RWPE1 (cell line): ENCODE measurements at regions not wholly inside any gene's neighbourhood (a gene's known extent, or its start where the extent isn't known, plus 50 kb on each side); places are given as distances from the start of the nearest gene placed in this dataset.
A peak's percentile ranks its signal among the peaks of the same experiment; 100 is the strongest.

Source experiments
- CTCF ChIA-PET: fragments of 350-600 bp; sonication (Branson Sonifier 250); formaldehyde crosslinking; extraction: SDS; loops from one replicate; lab custom pipeline; 2021; lab: Yijun Ruan, JAX
- POLR2A ChIA-PET: fragments of 400-600 bp; formaldehyde crosslinking; extraction: SDS; loops from one replicate; lab custom pipeline; 2020; ENCODE audit warnings: antibody characterized with exemption; ENCODE audit not compliant: low non-redundant PET; lab: Yijun Ruan, JAX
- DNase-seq: peaks from one replicate; pipeline ENCODE4 v3.0.0; 2012; ENCODE audit warnings: low spot score
- H3K27ac ChIP-seq: fragments of 450-650 bp; 2 replicates; pipeline ENCODE4 v1.5.1; 2017
- TF ChIP-seq, protein P1 (sequence below): fragments of 450-650 bp; conservative IDR thresholded peaks from 2 replicates; pipeline ENCODE4 v1.5.1; 2017; ENCODE audit warnings: low read depth, mild to moderate bottlenecking

DNA sequence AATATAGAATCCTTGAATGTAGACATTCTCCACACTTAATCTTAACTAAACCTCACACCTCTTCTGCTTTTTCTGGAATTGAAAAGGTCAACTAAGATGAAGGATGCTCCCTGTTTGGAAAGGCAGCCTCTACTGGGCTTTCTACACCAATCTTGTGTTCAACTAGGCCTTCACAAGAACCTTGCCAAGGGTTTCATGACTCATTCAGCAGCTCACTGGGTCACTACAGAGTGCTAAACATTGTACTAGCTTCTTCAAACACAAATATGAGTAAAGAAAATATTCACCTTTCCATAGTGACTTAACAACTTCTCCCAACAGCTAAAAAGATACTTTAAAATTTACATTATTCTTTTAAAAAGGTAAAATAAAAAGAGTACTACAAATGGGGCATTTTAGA lies 135.3 kb upstream of the PRMT6 start:
- POLR2A ChIA-PET: no interaction called here
- no peak overlapping the region for H3K27ac ChIP-seq
- CTCF ChIA-PET: interaction anchor here (0.6 kb wide), 1 partner anchor 66 kb away, joined by 3 read pairs; no protein-coding TSS in a partner anchor
- no peak for DNase-seq
- TF ChIP-seq, protein P1, sequence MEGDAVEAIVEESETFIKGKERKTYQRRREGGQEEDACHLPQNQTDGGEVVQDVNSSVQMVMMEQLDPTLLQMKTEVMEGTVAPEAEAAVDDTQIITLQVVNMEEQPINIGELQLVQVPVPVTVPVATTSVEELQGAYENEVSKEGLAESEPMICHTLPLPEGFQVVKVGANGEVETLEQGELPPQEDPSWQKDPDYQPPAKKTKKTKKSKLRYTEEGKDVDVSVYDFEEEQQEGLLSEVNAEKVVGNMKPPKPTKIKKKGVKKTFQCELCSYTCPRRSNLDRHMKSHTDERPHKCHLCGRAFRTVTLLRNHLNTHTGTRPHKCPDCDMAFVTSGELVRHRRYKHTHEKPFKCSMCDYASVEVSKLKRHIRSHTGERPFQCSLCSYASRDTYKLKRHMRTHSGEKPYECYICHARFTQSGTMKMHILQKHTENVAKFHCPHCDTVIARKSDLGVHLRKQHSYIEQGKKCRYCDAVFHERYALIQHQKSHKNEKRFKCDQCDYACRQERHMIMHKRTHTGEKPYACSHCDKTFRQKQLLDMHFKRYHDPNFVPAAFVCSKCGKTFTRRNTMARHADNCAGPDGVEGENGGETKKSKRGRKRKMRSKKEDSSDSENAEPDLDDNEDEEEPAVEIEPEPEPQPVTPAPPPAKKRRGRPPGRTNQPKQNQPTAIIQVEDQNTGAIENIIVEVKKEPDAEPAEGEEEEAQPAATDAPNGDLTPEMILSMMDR: no peak

DNA sequence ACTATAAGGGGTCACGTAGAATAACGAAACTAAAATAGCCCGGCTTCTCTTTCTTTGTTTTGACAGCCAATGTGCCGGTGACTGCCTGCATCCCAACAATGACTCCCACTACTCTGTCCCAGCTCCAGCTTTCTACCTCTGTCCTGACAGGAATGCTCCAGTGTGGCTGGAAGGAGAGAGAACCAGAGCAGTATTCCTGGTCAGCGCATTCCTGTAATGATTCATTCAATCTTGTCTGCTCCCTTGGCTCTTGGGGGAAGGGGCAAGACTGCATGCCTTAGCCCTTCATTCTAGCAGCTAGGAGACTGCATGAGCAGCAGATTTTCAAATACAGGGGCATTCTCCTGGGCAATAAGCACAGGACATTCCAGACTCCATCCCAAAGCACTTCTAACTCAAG lies 132.1 kb upstream of the PRMT6 start:
- no peak overlapping the region for H3K27ac ChIP-seq
- TF ChIP-seq, protein P1: no peak
- CTCF ChIA-PET: no interaction called here
- POLR2A ChIA-PET: no interaction called here
- DNase-seq: no peak

DNA sequence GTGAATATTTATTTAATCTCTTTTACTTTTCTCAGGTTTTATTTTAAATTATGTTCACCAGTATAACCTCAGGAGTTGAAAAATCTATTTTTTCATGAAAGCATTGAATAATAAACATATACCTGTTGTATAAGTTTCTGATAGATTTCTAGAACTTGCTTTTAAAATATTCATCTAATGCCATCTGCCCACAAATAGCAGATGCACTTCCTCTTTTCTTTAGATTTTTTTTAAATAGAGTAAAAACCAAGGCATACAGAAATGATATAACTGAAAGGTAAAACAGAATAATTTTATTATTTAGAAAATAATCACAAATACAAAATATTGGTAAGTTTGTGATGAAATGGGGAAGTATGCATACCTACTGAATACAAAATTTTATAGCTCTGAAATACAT lies 130.7 kb upstream of the PRMT6 start:
- no peak for DNase-seq
- no peak overlapping the region for H3K27ac ChIP-seq
- ChIA-PET POLR2A (no interaction called here), CTCF (no interaction called here)
- TF ChIP-seq, protein P1: no peak

DNA sequence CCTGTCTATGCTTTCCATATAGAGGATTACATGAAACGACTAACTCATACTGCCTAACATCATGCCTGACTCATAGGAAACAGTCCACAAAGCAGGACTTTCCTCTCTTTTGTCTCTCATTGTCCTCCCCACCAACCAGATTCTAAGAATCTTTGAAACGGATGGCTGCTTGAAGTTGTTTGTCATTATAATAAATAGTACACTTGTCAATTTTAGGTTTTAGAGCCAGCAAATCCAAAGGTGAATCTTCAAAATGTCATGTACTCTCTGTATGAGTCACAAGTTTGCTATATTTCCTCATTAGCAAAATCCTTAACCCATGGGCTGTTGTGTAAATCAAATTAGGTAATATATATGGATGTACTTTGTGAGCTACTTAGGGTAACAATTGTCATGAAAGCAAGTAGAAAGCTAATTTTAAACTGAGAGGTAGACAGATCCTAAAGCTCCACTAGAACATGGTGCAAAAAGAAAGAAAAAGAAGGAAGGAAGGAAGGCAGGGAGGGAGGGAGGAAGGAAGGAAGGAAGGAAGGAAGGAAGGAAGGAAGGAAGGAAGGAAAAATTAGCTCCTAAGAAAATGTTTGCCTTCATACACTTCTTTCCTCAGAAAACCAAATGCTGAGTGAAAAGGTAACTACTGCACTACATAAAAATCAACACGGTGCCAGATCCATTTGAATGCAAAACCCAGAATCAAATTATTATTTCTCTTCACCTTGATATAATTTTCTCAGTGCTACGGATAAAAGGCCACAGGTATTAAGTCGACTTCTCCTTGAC lies 129.5 kb upstream of the PRMT6 start:
- no peak overlapping the region for H3K27ac ChIP-seq
- ChIA-PET CTCF (interaction anchor here (0.6 kb wide), 1 partner anchor 259 kb away, joined by 3 read pairs; no protein-coding TSS in a partner anchor), POLR2A (no interaction called here)
- peak; percentile 4 for DNase-seq
- TF ChIP-seq, protein P1: no peak

DNA sequence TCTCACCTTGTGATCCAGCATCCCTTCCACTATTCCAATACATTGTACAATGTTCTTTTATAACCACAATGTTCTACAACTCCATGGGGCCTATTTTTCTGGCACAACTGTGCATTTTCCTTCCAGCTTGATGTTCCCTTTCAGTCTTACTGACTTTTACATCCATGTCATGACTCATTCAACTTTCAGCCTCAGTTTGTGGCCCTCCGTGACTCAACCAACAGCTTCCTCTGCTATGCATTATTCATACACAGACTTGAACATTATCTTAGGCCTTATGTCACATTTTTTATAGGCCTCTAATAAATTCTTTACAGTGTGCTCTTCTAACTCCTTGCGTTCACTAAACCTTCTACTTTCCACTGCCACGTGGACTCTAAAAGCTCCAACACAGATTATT lies 119.4 kb upstream of the PRMT6 start:
- TF ChIP-seq, protein P1: no peak
- ChIA-PET POLR2A (no interaction called here), CTCF (interaction anchor here (0.6 kb wide), 1 partner anchor 129 kb away, joined by 3 read pairs; no protein-coding TSS in a partner anchor)
- no peak overlapping the region for H3K27ac ChIP-seq
- DNase-seq: peak; percentile 71

DNA sequence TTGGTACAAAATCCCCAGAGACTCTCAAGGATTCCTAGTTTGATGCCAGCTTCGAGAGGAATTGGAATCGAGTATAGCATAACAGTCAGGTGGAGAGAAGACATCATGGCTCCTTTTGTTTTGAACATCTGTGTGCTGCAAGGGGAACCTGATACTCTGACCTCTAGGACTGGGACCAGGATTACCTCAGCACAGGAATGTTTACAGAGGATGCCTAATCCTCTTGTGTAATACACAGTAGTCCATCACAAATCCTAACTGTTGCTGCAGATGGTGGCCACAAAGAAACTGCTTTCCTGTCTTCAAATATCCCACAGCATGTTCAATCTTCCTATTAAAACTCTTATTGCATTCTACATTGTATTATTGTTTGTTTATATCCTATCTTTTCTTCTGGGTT lies 111.8 kb upstream of the PRMT6 start:
- DNase-seq: no peak
- ChIA-PET POLR2A (no interaction called here), CTCF (no interaction called here)
- TF ChIP-seq, protein P1: no peak
- H3K27ac ChIP-seq: no peak overlapping the region
